ENCODE measurements at regions not wholly inside any gene's neighbourhood (a gene's known extent, or its start where the extent isn't known, plus 50 kb on each side); places are given as distances from the start of the nearest gene placed in this dataset.

- no peak for DNase-seq
- Mint-ChIP-seq H3K27ac (no peak overlapping the region), H3K9me3 (peaks cover 4% of the 10 kb centered on the region), H3K4me3 (no peak overlapping the region), H3K4me1 (ENCODE audit: low read depth) (no peaks in the 10 kb centered on the region), H3K36me3 (ENCODE audit: low read depth) (no peaks in the 10 kb centered on the region), H3K27me3 (no peaks in the 10 kb centered on the region)
- POLR2A ChIA-PET = no interaction called here
- TF ChIP-seq, protein P1, sequence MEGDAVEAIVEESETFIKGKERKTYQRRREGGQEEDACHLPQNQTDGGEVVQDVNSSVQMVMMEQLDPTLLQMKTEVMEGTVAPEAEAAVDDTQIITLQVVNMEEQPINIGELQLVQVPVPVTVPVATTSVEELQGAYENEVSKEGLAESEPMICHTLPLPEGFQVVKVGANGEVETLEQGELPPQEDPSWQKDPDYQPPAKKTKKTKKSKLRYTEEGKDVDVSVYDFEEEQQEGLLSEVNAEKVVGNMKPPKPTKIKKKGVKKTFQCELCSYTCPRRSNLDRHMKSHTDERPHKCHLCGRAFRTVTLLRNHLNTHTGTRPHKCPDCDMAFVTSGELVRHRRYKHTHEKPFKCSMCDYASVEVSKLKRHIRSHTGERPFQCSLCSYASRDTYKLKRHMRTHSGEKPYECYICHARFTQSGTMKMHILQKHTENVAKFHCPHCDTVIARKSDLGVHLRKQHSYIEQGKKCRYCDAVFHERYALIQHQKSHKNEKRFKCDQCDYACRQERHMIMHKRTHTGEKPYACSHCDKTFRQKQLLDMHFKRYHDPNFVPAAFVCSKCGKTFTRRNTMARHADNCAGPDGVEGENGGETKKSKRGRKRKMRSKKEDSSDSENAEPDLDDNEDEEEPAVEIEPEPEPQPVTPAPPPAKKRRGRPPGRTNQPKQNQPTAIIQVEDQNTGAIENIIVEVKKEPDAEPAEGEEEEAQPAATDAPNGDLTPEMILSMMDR (IDR thresholded peaks at IDR 0.05) = no peak
- CTCF ChIA-PET = no interaction called here
- intact Hi-C loops (cut with micrococcal nuclease) = no loop called here
- ATAC-seq = no peak
Observed at GRCh38 chr3:139755551-139755950, 77.8 kb upstream of the NMNAT3 start.

DNA sequence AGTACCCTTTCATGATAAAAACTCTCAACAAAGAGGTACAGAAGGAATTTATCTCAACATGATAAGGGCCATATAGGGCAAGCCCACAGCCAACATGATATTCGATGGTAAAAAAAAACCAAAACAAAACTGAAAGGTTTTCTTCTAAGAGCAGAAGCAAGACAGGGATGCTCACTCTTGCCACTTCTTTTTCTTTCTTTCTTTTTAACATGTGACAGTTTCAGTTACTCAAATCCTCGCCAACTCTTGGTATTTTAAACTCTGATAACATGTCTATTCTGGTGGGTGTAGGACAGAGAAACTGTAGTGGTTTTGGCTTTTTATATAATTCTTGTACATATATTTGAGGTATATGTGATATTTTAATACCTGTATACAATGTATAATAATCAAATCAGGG, 74.0 kb upstream of the NMNAT3 start:
- H3K9me3 Mint-ChIP-seq = peaks cover 10% of the 10 kb centered on the region
- ATAC-seq (no peak), DNase-seq (no peak)
- no peak overlapping the region for H3K4me3 Mint-ChIP-seq
- H3K4me1 Mint-ChIP-seq (ENCODE audit: low read depth) = no peaks in the 10 kb centered on the region
- intact Hi-C loops (cut with micrococcal nuclease) = no loop called here
- no peak overlapping the region for H3K27ac Mint-ChIP-seq
- H3K27me3 Mint-ChIP-seq = no peaks in the 10 kb centered on the region
- CTCF ChIA-PET = no interaction called here
- POLR2A ChIA-PET = no interaction called here
- TF ChIP-seq, protein P1 (IDR thresholded peaks at IDR 0.05) = no peak
- H3K36me3 Mint-ChIP-seq (ENCODE audit: low read depth) = no peaks in the 10 kb centered on the region

DNA sequence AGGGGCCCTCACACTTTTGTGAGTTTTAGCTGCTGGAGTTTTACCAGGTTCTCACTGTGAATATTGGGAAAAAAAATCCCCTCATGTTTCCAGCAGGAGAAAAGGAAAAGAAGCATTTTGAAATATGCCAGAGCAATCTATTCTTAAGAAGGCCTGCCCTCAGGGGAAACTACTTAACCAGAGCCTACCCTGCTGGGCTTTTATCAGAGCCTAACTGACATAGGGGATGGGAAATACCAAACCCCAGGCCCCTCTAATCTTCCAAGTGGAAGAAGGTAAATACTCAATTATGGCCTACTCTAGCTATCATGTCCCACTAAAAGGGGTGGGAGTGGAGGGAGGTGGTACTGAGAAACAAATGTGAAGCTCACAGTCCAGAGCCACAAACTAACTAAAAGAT, 68.7 kb upstream of the NMNAT3 start:
- H3K4me3 Mint-ChIP-seq = no peak overlapping the region
- H3K27ac Mint-ChIP-seq = no peak overlapping the region
- DNase-seq = no peak
- H3K9me3 Mint-ChIP-seq = peaks cover 10% of the 10 kb centered on the region
- intact Hi-C loops (cut with micrococcal nuclease) = no loop called here
- ATAC-seq = no peak
- H3K4me1 Mint-ChIP-seq (ENCODE audit: low read depth) = no peaks in the 10 kb centered on the region
- TF ChIP-seq, protein P1 (IDR thresholded peaks at IDR 0.05) = no peak
- H3K27me3 Mint-ChIP-seq = peaks cover 4% of the 10 kb centered on the region
- H3K36me3 Mint-ChIP-seq (ENCODE audit: low read depth) = no peaks in the 10 kb centered on the region
- ChIA-PET CTCF (interaction anchor here (1.4 kb wide), 1 partner anchor 69 kb away, joined by 4 read pairs; the partner anchor contains the start of gene NMNAT3), POLR2A (no interaction called here)

DNA sequence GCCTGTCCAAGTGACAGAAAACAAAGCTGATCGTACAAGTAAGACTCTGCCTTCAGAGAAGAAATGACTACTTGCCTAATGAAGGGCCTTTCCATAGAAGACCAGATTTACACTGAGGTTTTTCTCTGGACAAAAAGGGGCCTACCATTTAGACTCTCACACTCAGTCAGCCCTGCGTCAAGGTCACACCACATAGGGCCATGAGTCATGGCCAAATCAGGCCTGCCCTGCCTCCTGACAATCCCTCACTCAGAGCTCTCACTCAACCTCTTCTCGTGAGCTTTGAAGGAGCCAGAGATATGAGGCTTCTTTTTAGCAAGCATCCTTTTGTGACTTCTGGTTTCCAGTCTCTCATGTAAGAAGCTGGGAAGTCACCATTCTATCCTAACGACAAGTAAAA, 68.1 kb upstream of the NMNAT3 start:
- ChIA-PET CTCF (interaction anchor here (1.4 kb wide), 1 partner anchor 69 kb away, joined by 4 read pairs; the partner anchor contains the start of gene NMNAT3), POLR2A (no interaction called here)
- ATAC-seq (no peak), DNase-seq (no peak)
- H3K36me3 Mint-ChIP-seq (ENCODE audit: low read depth) = no peaks in the 10 kb centered on the region
- intact Hi-C loops (cut with micrococcal nuclease) = no loop called here
- H3K27me3 Mint-ChIP-seq = peaks cover 4% of the 10 kb centered on the region
- no peak overlapping the region for H3K4me3 Mint-ChIP-seq
- no peaks in the 10 kb centered on the region for H3K4me1 Mint-ChIP-seq (ENCODE audit: low read depth)
- peaks cover 7% of the 10 kb centered on the region for H3K9me3 Mint-ChIP-seq
- H3K27ac Mint-ChIP-seq = no peak overlapping the region
- TF ChIP-seq, protein P1 (IDR thresholded peaks at IDR 0.05) = no peak

GRCh38 chr3:139738697-139739096, 60.9 kb upstream of the NMNAT3 start:
- no peaks in the 10 kb centered on the region for H3K4me1 Mint-ChIP-seq (ENCODE audit: low read depth)
- CTCF ChIA-PET = no interaction called here
- TF ChIP-seq, protein P1 (IDR thresholded peaks at IDR 0.05) = no peak
- intact Hi-C loops (cut with micrococcal nuclease) = no loop called here
- no peaks in the 10 kb centered on the region for H3K36me3 Mint-ChIP-seq (ENCODE audit: low read depth)
- ATAC-seq (no peak), DNase-seq (no peak)
- POLR2A ChIA-PET = no interaction called here
- no peaks in the 10 kb centered on the region for H3K9me3 Mint-ChIP-seq
- peaks cover 1% of the 10 kb centered on the region for H3K27me3 Mint-ChIP-seq
- H3K4me3 Mint-ChIP-seq = no peak overlapping the region
- no peak overlapping the region for H3K27ac Mint-ChIP-seq

All from activated CD8-positive, alpha-beta T cell treated with anti-CD3 and anti-CD28 coated beads for 36 hours (primary cell).